NCI-H345 treated with DMSO at 0.1 percent for 48 hours (cell line): ENCODE measurements at regions not wholly inside any gene's neighbourhood (a gene's known extent, or its start where the extent isn't known, plus 50 kb on each side); places are given as distances from the start of the nearest gene placed in this dataset.

ENCODE experiments used
- DNase-seq: peaks from one replicate; lab custom pipeline; 2025; ENCODE audit not compliant: unreplicated experiment; lab: John Stamatoyannopoulos, UW

DNA sequence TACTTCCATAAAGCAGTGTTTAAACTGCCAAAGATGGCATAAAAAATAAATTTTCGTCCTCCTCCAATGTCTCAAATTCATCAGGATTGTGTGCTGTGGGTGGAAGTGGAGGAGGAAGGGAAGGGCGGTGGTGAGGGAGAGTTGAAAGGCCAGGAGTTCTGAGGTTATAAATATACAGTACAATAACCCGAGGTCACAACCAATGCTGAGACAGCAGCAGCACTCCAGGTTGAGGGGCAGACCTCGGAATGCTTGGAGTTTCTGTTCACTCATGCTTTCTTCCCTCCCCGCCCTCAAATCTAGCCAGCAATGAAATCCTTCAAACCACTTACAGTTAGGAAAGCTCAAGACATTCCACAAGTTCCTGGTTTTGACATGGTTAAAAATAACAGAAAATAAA lies 134.0 kb upstream of the SMAD1 start:
- DNase-seq = no peak

DNA sequence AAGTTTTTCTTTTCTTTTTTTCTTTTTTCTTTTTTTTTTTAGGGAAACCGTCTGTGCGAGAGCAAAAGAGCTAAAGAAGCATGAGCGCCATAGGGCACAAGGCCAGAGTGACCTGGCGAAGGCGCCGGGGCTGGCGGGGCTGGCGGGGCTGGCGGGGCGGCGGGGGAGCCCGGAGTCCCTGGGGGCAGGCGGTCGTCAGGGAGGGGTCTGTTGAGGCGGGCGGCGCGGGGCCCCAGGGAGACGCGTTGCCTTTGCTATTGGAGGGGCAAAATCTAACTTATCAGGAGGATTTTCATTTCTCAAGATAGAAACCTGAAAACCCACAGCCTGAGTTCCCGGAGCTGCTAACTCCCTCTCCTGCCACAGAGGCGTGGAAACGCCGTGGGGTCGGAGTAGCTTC lies 135.6 kb upstream of the SMAD1 start:
- DNase-seq = no peak

DNA sequence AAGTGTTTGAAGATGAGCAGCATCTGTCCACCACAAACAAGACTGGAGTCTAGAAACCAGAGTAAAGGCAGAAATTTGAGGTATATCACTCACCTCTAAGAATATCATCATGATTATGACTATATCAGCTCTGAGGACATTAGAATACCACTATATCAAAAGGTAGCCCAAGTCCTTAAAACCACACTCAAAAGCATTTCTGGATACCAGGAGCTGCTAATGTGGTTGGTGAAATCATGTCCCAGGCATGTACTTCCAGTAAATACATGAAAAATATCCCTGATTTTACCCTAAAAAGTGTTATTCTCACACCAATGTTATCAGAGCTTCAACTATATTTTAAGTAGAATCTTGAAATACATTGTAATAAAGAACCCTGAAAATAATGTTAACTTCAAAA lies 136.3 kb upstream of the SMAD1 start:
- no peak for DNase-seq

DNA sequence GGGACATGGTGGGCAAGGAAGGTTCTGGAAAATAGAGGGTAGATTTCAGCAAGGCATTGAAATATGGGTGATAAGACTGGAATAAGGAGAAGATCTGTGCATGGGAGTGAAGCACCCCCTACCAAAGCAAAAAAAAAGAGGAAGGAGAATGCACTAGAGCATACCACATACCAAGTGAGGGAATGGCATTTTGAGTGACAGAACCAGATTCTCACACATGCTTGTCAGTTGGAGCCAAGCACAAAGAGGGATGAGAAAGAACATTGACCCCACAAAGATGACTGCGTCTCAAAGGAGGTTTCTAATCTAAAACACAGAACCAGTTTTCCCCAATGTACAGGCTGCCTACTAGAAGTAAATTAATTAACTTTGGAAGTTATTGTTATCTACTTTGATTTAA lies 140.3 kb upstream of the SMAD1 start:
- no peak for DNase-seq

DNA sequence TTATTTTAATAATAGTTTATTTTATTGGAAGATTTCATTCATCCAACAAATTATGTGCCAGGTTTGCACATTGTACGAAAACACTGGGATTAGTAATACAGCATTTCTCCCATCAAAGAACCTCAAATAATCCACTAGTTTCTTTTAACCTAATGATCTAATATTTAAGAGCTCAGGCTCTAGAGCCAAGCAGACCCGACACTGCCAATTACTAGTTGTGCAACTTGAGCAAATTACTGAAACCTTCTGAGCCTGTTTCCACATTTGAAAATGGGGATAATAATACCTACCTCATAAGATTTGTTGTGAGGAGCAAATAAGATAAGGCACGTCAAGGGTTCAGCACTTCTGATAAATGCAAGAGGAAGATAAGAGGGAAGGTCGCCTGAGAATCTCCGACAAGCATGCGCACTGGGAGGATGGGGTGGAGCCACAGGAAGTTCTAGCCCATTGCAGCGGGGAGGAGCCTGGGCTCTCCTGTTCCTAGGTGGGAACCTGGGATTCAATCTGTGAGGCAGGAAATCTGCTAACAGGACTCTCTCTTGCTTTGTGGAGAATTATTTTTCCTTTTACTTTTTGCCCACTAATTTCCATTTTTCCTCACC lies 141.5 kb upstream of the SMAD1 start:
- no peak for DNase-seq

DNA sequence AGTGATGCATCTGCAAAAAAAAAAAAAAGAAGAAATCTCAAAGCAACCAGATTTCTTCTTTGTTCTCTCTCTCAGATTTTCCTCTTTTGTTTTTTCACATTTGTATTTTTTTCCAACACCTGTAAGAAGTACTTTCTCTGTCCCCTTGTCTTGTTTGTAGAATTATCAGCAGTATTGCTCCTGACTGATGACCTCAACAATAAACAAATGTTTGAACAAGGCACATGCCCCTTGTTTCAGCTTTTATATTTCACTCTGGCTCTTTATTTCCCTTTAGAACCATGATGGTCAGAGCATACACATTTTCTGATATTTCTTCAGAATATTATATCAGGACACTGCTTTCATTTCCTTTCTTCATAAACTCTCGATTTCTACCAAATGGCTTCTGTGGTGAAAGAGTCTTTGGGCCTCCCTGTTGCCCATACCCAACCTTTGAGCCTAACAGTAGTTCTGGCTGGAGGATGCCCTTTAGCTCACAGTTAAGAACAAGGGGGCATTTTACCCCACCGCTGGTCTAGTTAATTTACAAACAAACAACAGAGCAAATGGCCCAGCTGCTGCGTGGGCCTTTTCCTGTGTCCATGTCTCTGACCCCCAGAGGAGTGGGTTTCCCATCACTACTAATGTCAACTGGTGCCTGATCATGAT lies 142.5 kb upstream of the SMAD1 start:
- DNase-seq = no peak

DNA sequence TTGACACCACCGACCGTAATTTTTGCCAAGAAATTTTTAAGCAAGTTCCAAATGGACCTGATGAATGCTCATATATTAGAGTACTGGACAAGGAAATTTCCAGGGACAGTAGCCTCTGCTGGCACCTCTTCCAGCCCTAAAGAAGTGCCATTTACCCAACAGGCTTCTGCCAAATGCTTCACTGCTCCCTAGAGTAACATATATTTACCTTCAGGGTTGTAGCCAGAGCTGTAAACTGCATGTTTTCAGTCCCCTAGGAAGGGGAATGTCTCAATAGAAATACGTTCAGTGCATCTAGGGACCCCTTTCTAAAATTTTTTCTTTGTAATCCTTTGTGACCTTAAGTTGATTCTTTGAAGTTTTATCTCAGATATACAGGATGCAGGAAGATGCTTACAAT lies 143.1 kb upstream of the SMAD1 start:
- no peak for DNase-seq

DNA sequence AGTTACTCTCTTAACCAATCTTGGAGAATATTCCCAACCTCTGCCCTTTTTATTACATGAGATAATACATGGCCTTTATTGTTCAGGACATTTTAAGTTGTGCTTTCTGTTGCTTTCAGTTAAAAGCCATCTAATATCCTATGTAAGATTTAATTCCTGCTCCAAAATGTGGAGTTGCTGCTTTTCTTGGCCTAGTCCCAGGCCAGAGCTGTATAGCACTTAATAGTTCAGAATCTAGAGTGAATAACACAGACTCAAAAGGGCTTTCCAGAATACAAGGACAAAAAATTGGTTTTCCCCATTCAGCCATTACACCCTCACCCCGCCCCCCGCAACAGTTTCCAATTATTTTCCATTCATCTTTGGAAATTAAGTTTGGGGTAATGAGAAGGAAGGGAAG lies 144.3 kb upstream of the SMAD1 start:
- no peak for DNase-seq

DNA sequence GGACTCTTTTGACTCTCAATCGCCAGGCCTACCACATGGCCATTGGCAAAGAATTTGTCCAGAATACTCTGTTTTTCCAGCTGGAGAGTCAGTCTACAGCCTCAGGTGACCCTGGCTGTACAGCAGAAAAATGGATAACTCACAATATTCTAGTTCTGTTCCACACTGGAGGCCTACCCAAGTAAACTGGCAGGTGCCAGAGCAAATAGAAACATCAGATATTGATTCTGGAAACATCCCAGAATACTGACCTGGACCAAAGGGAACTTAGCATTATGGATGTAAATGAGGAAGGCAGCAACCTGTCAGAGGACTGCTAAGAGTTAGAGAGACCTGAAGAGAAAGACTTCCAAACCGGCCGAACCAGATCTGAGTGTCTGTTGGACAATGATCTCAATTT lies 147.9 kb upstream of the SMAD1 start:
- peak; percentile 1 for DNase-seq

DNA sequence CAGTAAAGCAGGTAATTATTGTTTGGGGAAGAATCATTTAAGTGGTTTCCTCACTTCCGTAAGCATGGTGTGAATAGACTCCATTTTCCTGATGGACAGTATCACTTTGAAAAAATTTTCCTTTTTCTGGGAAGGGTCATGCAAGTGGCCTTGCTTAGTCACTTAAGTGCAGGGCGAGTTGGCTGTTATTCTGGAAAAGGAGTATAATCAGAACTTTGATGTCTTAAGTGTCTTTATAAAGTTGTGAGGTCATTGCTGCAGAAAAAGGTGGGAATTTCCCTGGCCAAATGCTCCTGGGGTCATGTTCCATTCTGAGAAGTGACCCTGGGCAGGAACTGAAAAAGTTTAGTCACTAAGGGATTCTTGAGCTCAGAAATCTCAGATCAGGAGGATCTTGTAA lies 146.1 kb upstream of the OTUD4 start:
- no peak for DNase-seq

DNA sequence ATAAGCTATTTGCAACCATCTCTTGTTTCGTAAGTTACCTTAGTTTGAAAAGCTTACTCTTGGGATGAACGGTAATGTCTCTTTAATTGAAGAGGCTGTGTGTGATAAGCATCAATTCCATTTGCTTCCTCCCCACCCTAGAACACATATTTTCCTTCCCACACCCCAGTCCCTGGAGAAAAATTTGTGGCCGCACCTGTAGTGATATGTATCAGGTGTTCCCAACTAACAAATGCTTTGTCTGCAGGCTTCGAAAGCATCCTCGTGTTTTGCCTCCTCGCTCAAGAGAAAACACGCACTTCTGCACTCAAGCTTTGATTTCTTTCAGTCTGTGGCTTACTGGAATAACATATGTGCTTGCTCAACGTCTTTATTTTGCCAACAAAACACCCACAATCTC lies 143.8 kb upstream of the OTUD4 start:
- DNase-seq = no peak

DNA sequence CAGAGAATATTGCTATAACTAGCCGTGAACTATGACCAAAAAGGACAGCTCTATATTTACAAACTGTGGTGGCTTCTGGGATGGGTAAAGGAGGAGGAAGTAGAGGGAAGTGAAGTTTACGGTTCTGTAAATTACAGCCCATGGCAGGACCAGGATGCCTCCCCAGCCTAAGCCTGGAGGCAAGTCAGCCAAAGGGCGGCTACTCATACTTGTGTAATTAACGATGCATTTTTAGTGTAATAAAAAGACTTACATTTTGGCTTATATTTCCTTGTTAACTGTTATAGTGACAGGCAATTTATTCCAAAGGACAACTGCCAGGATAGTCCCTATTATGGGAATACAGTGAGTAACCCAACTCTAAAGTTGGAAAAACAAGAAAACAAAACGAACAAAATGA lies 139.9 kb upstream of the OTUD4 start:
- DNase-seq = no peak

DNA sequence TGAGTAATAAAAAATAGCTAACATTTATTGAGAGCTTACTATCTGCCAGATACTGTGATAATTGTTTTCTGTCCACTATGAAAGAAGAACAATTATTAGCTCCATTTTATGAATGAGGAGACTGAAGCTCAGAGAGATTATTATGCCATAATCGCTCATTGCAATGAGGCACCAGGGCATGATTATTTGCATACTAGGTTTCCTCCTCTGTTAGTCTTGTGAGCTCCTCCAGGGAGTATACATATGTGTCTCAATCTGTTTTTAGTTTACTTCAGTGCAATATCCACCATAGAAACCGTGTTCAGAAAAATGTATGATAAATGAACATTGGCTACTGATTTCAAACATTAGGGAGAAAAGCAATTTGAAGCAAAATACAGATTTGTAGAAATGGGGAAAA lies 139.4 kb upstream of the OTUD4 start:
- no peak for DNase-seq

DNA sequence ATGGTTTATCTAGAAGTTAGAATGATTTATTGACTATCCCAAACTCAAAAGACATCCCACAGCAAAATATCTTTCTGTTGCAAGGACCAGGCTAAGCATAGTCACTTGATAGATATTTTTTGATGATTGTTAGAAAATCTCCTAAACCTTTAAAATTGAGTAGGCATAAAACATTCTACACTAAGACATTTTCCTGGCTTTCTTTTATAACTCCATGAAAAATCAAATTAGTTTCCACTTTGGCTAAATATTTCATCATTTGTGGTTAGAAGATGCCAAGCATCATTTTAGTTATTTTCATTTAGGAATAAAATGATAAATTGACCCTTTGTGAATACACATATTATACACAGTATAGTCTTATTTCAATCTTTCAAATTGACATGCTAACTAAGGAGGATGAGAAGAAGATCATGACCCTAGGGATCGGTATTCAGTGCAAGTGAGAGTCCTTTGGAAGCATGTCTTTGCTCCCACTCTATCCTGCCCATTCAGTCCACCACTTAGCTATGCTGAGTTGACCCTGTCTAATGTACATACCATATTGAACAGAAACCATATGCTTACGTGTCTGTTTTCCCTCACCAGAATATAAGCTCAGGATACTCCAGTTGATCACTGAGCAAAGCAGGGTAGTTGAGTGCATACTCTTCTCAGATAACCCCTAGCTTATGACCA lies 136.6 kb upstream of the OTUD4 start:
- no peak for DNase-seq

DNA sequence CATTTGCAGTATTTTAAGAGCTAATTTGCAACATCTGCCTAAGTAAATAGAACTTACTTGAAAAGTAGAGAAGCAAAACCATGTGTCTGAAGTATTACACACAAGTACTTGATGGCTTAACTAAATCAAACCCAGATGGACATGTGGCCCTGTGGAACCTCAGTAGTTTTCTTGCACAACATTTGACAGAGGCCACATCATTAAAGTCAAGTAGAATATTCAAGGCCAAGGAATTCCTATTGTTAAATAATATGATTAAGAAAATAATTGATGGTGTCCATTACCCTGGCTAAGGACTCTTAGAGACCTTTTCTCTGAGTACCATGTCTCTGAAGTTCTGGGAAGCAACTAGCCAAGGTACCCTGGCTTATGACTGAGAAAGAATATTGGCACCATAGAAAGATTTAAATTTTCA lies 135.4 kb upstream of the OTUD4 start:
- DNase-seq = no peak

DNA sequence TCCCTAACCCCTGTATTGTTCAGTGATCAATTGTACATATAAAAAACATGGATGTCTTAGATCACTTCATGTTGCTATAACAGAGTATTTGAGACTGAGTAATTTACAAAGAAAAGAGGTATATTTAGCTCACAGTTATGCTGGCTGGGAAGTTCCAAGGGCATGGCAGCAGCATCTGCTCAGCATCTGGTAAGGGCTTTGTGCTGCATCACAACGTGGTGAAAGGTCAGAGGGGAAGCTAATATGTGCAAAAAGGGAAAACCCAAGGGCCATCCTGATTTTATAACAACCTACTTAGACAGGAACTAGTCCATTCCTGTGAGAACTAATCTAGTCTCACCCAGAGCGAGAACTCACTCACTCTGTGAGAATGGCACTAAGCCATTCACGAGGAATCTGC lies 128.2 kb upstream of the OTUD4 start:
- no peak for DNase-seq

DNA sequence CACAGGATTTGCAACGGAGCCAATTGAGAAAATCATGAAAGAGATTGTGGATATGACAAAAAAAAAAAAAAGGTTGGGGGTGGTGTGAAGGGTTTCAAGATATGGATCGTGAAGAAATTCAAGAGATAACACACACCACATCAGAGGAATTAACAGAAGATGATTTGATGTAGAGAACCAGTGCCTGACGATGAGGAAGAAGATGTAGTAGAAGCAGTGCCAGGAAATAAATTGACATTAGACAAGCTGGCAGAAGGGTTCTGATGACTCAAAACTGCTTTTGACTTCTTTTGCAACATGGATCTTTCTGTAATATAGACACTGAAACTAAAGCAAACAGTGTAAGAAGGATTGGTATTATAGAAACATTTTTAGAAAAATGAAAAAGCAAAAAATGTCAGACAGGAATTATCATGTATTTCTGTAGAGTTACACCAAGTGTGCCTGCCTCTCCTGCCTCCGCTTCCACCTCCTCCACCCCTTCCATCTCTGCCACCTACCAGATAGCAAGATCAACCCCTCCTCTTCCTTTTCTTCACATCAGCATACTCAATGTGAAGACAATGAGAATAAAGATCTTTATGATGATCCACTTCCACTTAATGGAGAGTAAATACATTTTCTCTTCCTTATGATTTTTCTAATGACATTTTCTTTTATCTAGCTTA lies 127.5 kb upstream of the OTUD4 start:
- DNase-seq = no peak

DNA sequence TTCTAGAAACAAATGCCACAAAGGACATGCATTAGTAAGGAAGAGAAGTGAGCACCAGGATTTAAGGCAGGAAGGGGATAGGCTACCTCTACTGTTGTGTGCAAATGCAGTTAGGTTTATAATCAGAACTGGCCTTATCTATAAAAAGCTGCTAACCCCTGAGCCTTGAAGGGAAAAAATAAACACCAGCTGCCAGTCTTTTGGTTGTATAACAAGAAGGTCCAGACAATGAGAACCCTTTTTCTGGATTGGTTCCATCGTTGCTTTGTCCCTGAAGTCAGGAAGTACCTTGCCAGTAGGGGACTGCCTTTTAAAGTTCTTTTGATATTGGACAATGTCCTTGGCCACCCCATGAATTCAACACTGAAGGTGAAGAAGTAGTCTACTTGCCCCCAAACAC lies 126.7 kb upstream of the OTUD4 start:
- no peak for DNase-seq

DNA sequence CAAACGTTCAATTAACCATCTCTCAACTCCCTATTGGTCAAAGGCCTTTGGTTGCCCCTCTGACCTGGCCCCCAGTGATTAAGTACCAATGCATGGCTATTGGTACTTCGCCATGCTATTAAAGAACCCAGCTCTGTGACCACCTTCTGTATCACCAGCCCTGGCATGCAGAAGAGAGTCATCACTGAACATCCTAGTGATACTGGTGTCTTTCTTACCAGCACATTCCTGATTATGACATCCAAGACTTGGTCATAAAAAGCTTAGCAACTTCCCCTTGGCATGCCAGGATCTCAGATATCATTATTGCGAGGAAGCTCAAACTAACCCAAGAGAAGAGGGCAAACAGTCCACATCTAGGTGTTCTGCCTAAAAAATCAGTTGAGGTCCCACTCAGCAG lies 122.3 kb upstream of the OTUD4 start:
- DNase-seq = no peak

DNA sequence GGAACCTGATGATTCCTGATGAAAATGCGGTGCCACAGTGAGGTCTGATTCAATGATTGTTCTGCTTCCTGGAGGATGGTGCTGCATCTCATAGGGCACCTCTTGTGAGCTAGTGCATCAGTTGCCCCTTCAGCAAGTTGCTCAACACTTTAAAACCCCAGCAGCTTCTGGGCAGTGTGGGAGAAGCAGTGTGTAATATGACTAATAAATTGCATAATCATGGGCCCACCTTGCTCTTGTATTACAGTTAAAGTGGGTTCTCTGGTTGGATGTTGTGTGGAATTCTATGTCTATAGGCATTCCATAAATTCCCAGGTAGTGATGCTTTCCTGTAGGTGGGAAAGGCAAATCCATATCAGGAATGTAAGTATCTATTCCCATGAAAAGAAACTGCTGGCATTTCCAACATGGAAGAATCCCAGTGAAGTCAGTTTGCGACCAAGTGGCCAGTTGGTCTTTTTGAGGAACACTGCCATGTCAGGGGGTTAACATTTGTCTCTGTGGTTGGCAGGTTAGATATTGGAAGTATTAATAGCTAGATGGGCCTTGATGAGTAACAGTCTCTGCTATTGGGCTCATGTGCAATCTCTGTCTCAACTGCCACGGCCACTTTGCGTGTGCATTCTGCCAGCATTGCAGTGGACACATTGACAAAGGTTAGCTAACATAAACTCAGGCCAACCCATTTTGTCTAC lies 121.1 kb upstream of the OTUD4 start:
- DNase-seq = no peak

DNA sequence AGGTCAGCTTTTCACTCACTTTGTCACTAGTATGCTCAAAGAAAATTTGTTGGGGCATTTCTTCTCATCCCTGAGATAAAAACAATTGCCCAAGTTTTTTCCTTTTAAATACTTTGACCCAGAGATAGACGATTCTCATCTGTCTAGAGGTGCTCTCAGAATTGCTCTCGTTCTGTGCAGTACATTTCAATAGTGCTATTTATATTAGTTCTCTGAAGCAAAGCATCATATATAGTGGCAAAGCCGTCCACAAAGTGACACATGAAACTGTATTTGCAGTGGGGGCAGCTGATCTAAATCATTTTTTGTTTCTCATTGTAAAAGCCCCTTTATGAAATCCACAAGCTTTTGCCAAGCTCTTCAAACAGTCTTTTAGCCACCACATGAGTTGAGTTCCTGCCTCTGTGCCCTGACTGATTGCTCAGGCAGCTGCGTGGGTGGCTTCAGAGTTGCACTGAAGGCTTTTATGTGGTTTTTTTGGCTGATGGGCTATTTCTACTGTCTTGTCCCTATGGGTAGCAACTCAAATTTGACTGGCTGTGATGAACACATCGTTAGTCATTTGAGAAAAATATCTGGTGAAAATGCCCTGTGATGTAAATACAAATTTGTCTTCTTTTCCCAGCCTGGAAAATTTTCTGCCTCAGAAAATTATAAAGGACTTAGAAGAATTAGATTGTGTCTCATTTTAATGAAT lies 119.1 kb upstream of the OTUD4 start:
- no peak for DNase-seq
